SK-N-SH treated with all-trans-retinoic acid at 6 μM for 48 hours (cell line): ENCODE measurements at regions not wholly inside any gene's neighbourhood (a gene's known extent, or its start where the extent isn't known, plus 50 kb on each side); places are given as distances from the start of the nearest gene placed in this dataset.

Experiments
- ATAC-seq: fragments of 200-7000 bp; cut with Tn5 transposase; 3 replicates; pipeline ENCODE4 v1.9.1; 2020; ENCODE audit warnings: mild to moderate bottlenecking, moderate library complexity
- ARNTL ChIP-seq: fragments of 450-650 bp; formaldehyde crosslinking; IDR thresholded peaks from 2 replicates; pipeline ENCODE4 v1.5.0; 2020; ENCODE audit warnings: low read depth, mild to moderate bottlenecking, moderate library complexity, borderline replicate concordance
- BACH2 ChIP-seq: fragments of 250-450 bp; sonication (Bioruptor Pico); IDR thresholded peaks from 2 replicates; pipeline ENCODE4 v1.9.0; 2021; ENCODE audit warnings: mild to moderate bottlenecking, borderline replicate concordance
- CREB5 ChIP-seq: fragments of 250-450 bp; sonication (Bioruptor Pico); IDR thresholded peaks from 2 replicates; pipeline ENCODE4 v1.5.1; 2020; ENCODE audit warnings: low read depth, mild to moderate bottlenecking, moderate library complexity
- CSDC2 ChIP-seq: fragments of 250-450 bp; sonication (Bioruptor Pico); IDR thresholded peaks from 2 replicates; pipeline ENCODE4 v1.5.0; 2020; ENCODE audit warnings: mild to moderate bottlenecking, moderate library complexity
- CSRNP3 ChIP-seq: fragments of 250-450 bp; sonication (Bioruptor Pico); IDR thresholded peaks from 2 replicates; pipeline ENCODE4 v1.5.1; 2021; ENCODE audit warnings: mild to moderate bottlenecking, moderate library complexity
- ESRRG ChIP-seq: fragments of 250-450 bp; sonication (Bioruptor Pico); IDR thresholded peaks from 2 replicates; pipeline ENCODE4 v1.6.1; 2021; ENCODE audit warnings: mild to moderate bottlenecking
- GLIS3 ChIP-seq: fragments of 250-450 bp; sonication (Bioruptor Pico); IDR thresholded peaks from 2 replicates; pipeline ENCODE4 v1.5.0; 2020; ENCODE audit warnings: mild to moderate bottlenecking, moderate library complexity
- ISL1 ChIP-seq: fragments of 250-450 bp; sonication (Bioruptor Pico); IDR thresholded peaks from 2 replicates; pipeline ENCODE4 v2.1.2; 2022; ENCODE audit warnings: mild to moderate bottlenecking, moderate library complexity
- OSR1 ChIP-seq: fragments of 250-450 bp; sonication (Bioruptor Pico); IDR thresholded peaks from 2 replicates; pipeline ENCODE4 v1.8.0; 2022; ENCODE audit warnings: moderate library complexity, mild to moderate bottlenecking, inconsistent platforms
- PATZ1 ChIP-seq: fragments of 250-450 bp; sonication (Bioruptor Pico); IDR thresholded peaks from 2 replicates; pipeline ENCODE4 v1.8.0; 2020; ENCODE audit warnings: mild to moderate bottlenecking, moderate library complexity, borderline replicate concordance
- POU6F1 ChIP-seq: fragments of 250-450 bp; sonication (Bioruptor Pico); IDR thresholded peaks from 2 replicates; pipeline ENCODE4 v1.8.0; 2021; ENCODE audit warnings: low read depth, mild to moderate bottlenecking, moderate library complexity, borderline replicate concordance
- PPARA ChIP-seq: fragments of 250-450 bp; sonication (Bioruptor Pico); IDR thresholded peaks from 2 replicates; pipeline ENCODE4 v1.5.0; 2020; ENCODE audit warnings: mild to moderate bottlenecking, borderline replicate concordance
- RARB ChIP-seq: fragments of 250-450 bp; sonication (Bioruptor Pico); IDR thresholded peaks from 2 replicates; pipeline ENCODE4 v1.8.0; 2021; ENCODE audit warnings: mild to moderate bottlenecking, moderate library complexity
- SNAI2 ChIP-seq: fragments of 250-450 bp; sonication (Bioruptor Pico); IDR thresholded peaks from 2 replicates; pipeline ENCODE4 v1.5.0; 2020; ENCODE audit warnings: mild to moderate bottlenecking, moderate library complexity
- TCF4 ChIP-seq: fragments of 250-450 bp; sonication (Bioruptor Pico); IDR thresholded peaks from 2 replicates; pipeline ENCODE4 v1.8.0; 2021; ENCODE audit warnings: mild to moderate bottlenecking, moderate library complexity, borderline replicate concordance
- TOX ChIP-seq: fragments of 250-450 bp; sonication (Bioruptor Pico); IDR thresholded peaks from 2 replicates; pipeline ENCODE4 v1.8.0; 2021; ENCODE audit warnings: mild to moderate bottlenecking, moderate library complexity, borderline replicate concordance
- TSHZ2 ChIP-seq: fragments of 250-450 bp; sonication (Bioruptor Pico); IDR thresholded peaks from 2 replicates; pipeline ENCODE4 v1.5.0; 2020; ENCODE audit warnings: mild to moderate bottlenecking, moderate library complexity
- ZC3H10 ChIP-seq: fragments of 250-450 bp; sonication (Bioruptor Pico); IDR thresholded peaks from 2 replicates; pipeline ENCODE4 v1.5.1; 2021; ENCODE audit warnings: mild to moderate bottlenecking, moderate library complexity
- ZFP3 ChIP-seq: fragments of 250-450 bp; sonication (Bioruptor Pico); IDR thresholded peaks from 2 replicates; pipeline ENCODE4 v1.5.0; 2020; ENCODE audit warnings: mild to moderate bottlenecking, moderate library complexity
- ZFP30 ChIP-seq: fragments of 450-650 bp; formaldehyde crosslinking; IDR thresholded peaks from 2 replicates; pipeline ENCODE4 v1.5.0; 2022; ENCODE audit warnings: mild to moderate bottlenecking, moderate library complexity
- ZNF565 ChIP-seq: fragments of 450-650 bp; formaldehyde crosslinking; conservative IDR thresholded peaks from 2 replicates; pipeline ENCODE4 v1.5.0; 2020; ENCODE audit warnings: low read depth, mild to moderate bottlenecking, moderate library complexity
- ZNF70 ChIP-seq: fragments of 450-650 bp; formaldehyde crosslinking; IDR thresholded peaks from 2 replicates; pipeline ENCODE4 v1.5.0; 2020; ENCODE audit warnings: mild to moderate bottlenecking, moderate library complexity
- ZNF8 ChIP-seq: fragments of 450-650 bp; formaldehyde crosslinking; IDR thresholded peaks from 2 replicates; pipeline ENCODE4 v1.5.0; 2020; ENCODE audit warnings: mild to moderate bottlenecking, moderate library complexity

- TF ChIP-seq CREB5 (CRISPR knock-in tag) (no peak), PATZ1 (CRISPR knock-in tag) (no peak), SNAI2 (CRISPR knock-in tag) (no peak), ZFP30 (CRISPR knock-in tag) (no peak), CSRNP3 (no peak), CSDC2 (CRISPR knock-in tag) (no peak), RARB (no peak), OSR1 (CRISPR knock-in tag) (no peak), ZNF70 (CRISPR knock-in tag) (no peak), ARNTL (CRISPR knock-in tag) (no peak), PPARA (no peak), ZC3H10 (CRISPR knock-in tag) (no peak), ZNF565 (CRISPR knock-in tag) (no peak), TOX (CRISPR knock-in tag) (no peak), GLIS3 (CRISPR knock-in tag) (no peak), ZFP3 (no peak), TSHZ2 (CRISPR knock-in tag) (no peak)
- no peak for ATAC-seq
Measured at GRCh38 chr18:53909668-53910067, 314.8 kb downstream of the MBD2 start.

- no peak for ATAC-seq
- TF ChIP-seq POU6F1 (CRISPR knock-in tag) (no peak), OSR1 (CRISPR knock-in tag) (no peak), TCF4 (CRISPR knock-in tag) (no peak), ZFP30 (CRISPR knock-in tag) (no peak), ZNF565 (CRISPR knock-in tag) (no peak), CREB5 (CRISPR knock-in tag) (no peak), RARB (no peak), CSRNP3 (no peak), SNAI2 (CRISPR knock-in tag) (no peak), TSHZ2 (CRISPR knock-in tag) (no peak), ZNF70 (CRISPR knock-in tag) (no peak), ISL1 (CRISPR knock-in tag) (no peak), ZNF8 (CRISPR knock-in tag) (no peak), BACH2 (CRISPR knock-in tag) (no peak), TOX (CRISPR knock-in tag) (no peak), ESRRG (no peak)
Measured at GRCh38 chr18:53907921-53908320, 316.5 kb downstream of the MBD2 start.
